ENCODE measurements at regions not wholly inside any gene's neighbourhood (a gene's known extent, or its start where the extent isn't known, plus 50 kb on each side); places are given as distances from the start of the nearest gene placed in this dataset.

- no peak for DNase-seq
- H3K27me3 ChIP-seq (ENCODE audit: control insufficient read depth in 3 of 3, insufficient read depth in 3 of 3, low read length in 3 of 3), result no peaks in the 10 kb centered on the region
- 80 to 83% (median 81%) methylated on average over 7 of the region's 7 CpGs for WGBS, 3 donors
- no peaks in the 10 kb centered on the region for H3K9me3 ChIP-seq (ENCODE audit: control insufficient read depth in 2 of 2, insufficient read depth in 1 of 2, low read depth in 1 of 2, low read length in 1 of 2)
- no peak overlapping the region for H3K4me3 ChIP-seq (ENCODE audit: low read depth in 1 of 3, low read length in 3 of 3)
- no peak overlapping the region for H3K27ac ChIP-seq (ENCODE audit: low read depth in 1 of 3, low read length in 2 of 3)
- no peak for FAIRE-seq
- H3K36me3 ChIP-seq (ENCODE audit: control insufficient read depth in 3 of 3, insufficient read depth in 2 of 3, low read depth in 1 of 3, low read length in 3 of 3), result no peaks in the 10 kb centered on the region
- no peaks in the 10 kb centered on the region for H3K4me1 ChIP-seq (ENCODE audit: control insufficient read depth in 3 of 3, insufficient read depth in 2 of 3, low read depth in 1 of 3, low read length in 2 of 3)
These were observed 1234.2 kb downstream of the BCL11B start for GRCh38 chr14:98037831-98038230.

GRCh38 chr14:98056946-98057345, 1215.1 kb downstream of the BCL11B start:
- H3K36me3 ChIP-seq (ENCODE audit: control insufficient read depth in 3 of 3, insufficient read depth in 2 of 3, low read depth in 1 of 3, low read length in 3 of 3), result no peaks in the 10 kb centered on the region
- WGBS, 3 donors, result 75 to 88% (median 79%) methylated on average over 5 of the region's 5 CpGs
- H3K4me1 ChIP-seq (ENCODE audit: control insufficient read depth in 3 of 3, insufficient read depth in 2 of 3, low read depth in 1 of 3, low read length in 2 of 3), result no peaks in the 10 kb centered on the region
- H3K27me3 ChIP-seq (ENCODE audit: control insufficient read depth in 3 of 3, insufficient read depth in 3 of 3, low read length in 3 of 3), result no peaks in the 10 kb centered on the region
- H3K27ac ChIP-seq (ENCODE audit: low read depth in 1 of 3, low read length in 2 of 3), result no peak overlapping the region
- no peaks in the 10 kb centered on the region for H3K9me3 ChIP-seq (ENCODE audit: control insufficient read depth in 2 of 2, insufficient read depth in 1 of 2, low read depth in 1 of 2, low read length in 1 of 2)
- no peak overlapping the region for H3K4me3 ChIP-seq (ENCODE audit: low read depth in 1 of 3, low read length in 3 of 3)
- FAIRE-seq, result no peak
- DNase-seq, result no peak

- Histone ChIP-seq H3K27ac (ENCODE audit: low read depth in 1 of 3, low read length in 2 of 3) (no peak overlapping the region), H3K27me3 (ENCODE audit: control insufficient read depth in 3 of 3, insufficient read depth in 3 of 3, low read length in 3 of 3) (no peaks in the 10 kb centered on the region), H3K4me1 (ENCODE audit: control insufficient read depth in 3 of 3, insufficient read depth in 2 of 3, low read depth in 1 of 3, low read length in 2 of 3) (no peaks in the 10 kb centered on the region), H3K4me3 (ENCODE audit: low read depth in 1 of 3, low read length in 3 of 3) (no peak overlapping the region), H3K36me3 (ENCODE audit: control insufficient read depth in 3 of 3, insufficient read depth in 2 of 3, low read depth in 1 of 3, low read length in 3 of 3) (no peaks in the 10 kb centered on the region), H3K9me3 (ENCODE audit: control insufficient read depth in 2 of 2, insufficient read depth in 1 of 2, low read depth in 1 of 2, low read length in 1 of 2) (no peaks in the 10 kb centered on the region)
- WGBS, 3 donors, result 47 to 82% (median 64%) methylated on average over 5 of the region's 5 CpGs
- DNase-seq (no peak), FAIRE-seq (no peak)
These were observed 1212.9 kb downstream of the BCL11B start for GRCh38 chr14:98059106-98059505.

GRCh38 chr14:98062083-98062482, 1209.9 kb downstream of the BCL11B start:
- H3K4me3 ChIP-seq (ENCODE audit: low read depth in 1 of 3, low read length in 3 of 3), result no peak overlapping the region
- whole genome bisulfite sequencing, 3 donors, result 21 to 67% (median 34%) methylated on average over 10 of the region's 10 CpGs
- no peaks in the 10 kb centered on the region for H3K36me3 ChIP-seq (ENCODE audit: control insufficient read depth in 3 of 3, insufficient read depth in 2 of 3, low read depth in 1 of 3, low read length in 3 of 3)
- H3K27ac ChIP-seq (ENCODE audit: low read depth in 1 of 3, low read length in 2 of 3), result no peak overlapping the region
- no peaks in the 10 kb centered on the region for H3K9me3 ChIP-seq (ENCODE audit: control insufficient read depth in 2 of 2, insufficient read depth in 1 of 2, low read depth in 1 of 2, low read length in 1 of 2)
- no peaks in the 10 kb centered on the region for H3K4me1 ChIP-seq (ENCODE audit: control insufficient read depth in 3 of 3, insufficient read depth in 2 of 3, low read depth in 1 of 3, low read length in 2 of 3)
- DNase-seq (no peak), FAIRE-seq (no peak)
- H3K27me3 ChIP-seq (ENCODE audit: control insufficient read depth in 3 of 3, insufficient read depth in 3 of 3, low read length in 3 of 3), result no peaks in the 10 kb centered on the region

GRCh38 chr14:98069712-98070171, 1202.3 kb downstream of the BCL11B start:
- no peaks in the 10 kb centered on the region for H3K9me3 ChIP-seq (ENCODE audit: control insufficient read depth in 2 of 2, insufficient read depth in 1 of 2, low read depth in 1 of 2, low read length in 1 of 2)
- H3K27me3 ChIP-seq (ENCODE audit: control insufficient read depth in 3 of 3, insufficient read depth in 3 of 3, low read length in 3 of 3), result no peaks in the 10 kb centered on the region
- H3K4me1 ChIP-seq (ENCODE audit: control insufficient read depth in 3 of 3, insufficient read depth in 2 of 3, low read depth in 1 of 3, low read length in 2 of 3), result no peaks in the 10 kb centered on the region
- 43 to 61% (median 53%) methylated on average over 2 of the region's 2 CpGs for WGBS, 3 donors
- FAIRE-seq (no peak), DNase-seq (no peak)
- no peak overlapping the region for H3K27ac ChIP-seq (ENCODE audit: low read depth in 1 of 3, low read length in 2 of 3)
- no peak overlapping the region for H3K4me3 ChIP-seq (ENCODE audit: low read depth in 1 of 3, low read length in 3 of 3)
- H3K36me3 ChIP-seq (ENCODE audit: control insufficient read depth in 3 of 3, insufficient read depth in 2 of 3, low read depth in 1 of 3, low read length in 3 of 3), result no peaks in the 10 kb centered on the region

GRCh38 chr14:98070536-98070935, 1201.5 kb downstream of the BCL11B start:
- H3K4me1 ChIP-seq (ENCODE audit: control insufficient read depth in 3 of 3, insufficient read depth in 2 of 3, low read depth in 1 of 3, low read length in 2 of 3), result no peaks in the 10 kb centered on the region
- no peaks in the 10 kb centered on the region for H3K9me3 ChIP-seq (ENCODE audit: control insufficient read depth in 2 of 2, insufficient read depth in 1 of 2, low read depth in 1 of 2, low read length in 1 of 2)
- H3K36me3 ChIP-seq (ENCODE audit: control insufficient read depth in 3 of 3, insufficient read depth in 2 of 3, low read depth in 1 of 3, low read length in 3 of 3), result no peaks in the 10 kb centered on the region
- no peak overlapping the region for H3K4me3 ChIP-seq (ENCODE audit: low read depth in 1 of 3, low read length in 3 of 3)
- DNase-seq (no peak), FAIRE-seq (no peak)
- H3K27me3 ChIP-seq (ENCODE audit: control insufficient read depth in 3 of 3, insufficient read depth in 3 of 3, low read length in 3 of 3), result no peaks in the 10 kb centered on the region
- no peak overlapping the region for H3K27ac ChIP-seq (ENCODE audit: low read depth in 1 of 3, low read length in 2 of 3)

GRCh38 chr14:98074111-98074510, 1197.9 kb downstream of the BCL11B start:
- Histone ChIP-seq H3K4me3 (ENCODE audit: low read depth in 1 of 3, low read length in 3 of 3) (no peak overlapping the region), H3K4me1 (ENCODE audit: control insufficient read depth in 3 of 3, insufficient read depth in 2 of 3, low read depth in 1 of 3, low read length in 2 of 3) (no peaks in the 10 kb centered on the region), H3K9me3 (ENCODE audit: control insufficient read depth in 2 of 2, insufficient read depth in 1 of 2, low read depth in 1 of 2, low read length in 1 of 2) (no peaks in the 10 kb centered on the region), H3K27ac (ENCODE audit: low read depth in 1 of 3, low read length in 2 of 3) (no peak overlapping the region), H3K27me3 (ENCODE audit: control insufficient read depth in 3 of 3, insufficient read depth in 3 of 3, low read length in 3 of 3) (no peaks in the 10 kb centered on the region), H3K36me3 (ENCODE audit: control insufficient read depth in 3 of 3, insufficient read depth in 2 of 3, low read depth in 1 of 3, low read length in 3 of 3) (no peaks in the 10 kb centered on the region)
- DNase-seq (no peak), FAIRE-seq (no peak)
- 95% methylated on average over 5 of the region's 5 CpGs for WGBS, 3 donors

- DNase-seq, result no peak
These were observed 1194.8 kb downstream of the BCL11B start for GRCh38 chr14:98077176-98077575.

GRCh38 chr14:98082833-98083232, 1189.2 kb downstream of the BCL11B start:
- H3K27ac ChIP-seq (ENCODE audit: low read depth in 1 of 3, low read length in 2 of 3), result no peak overlapping the region
- H3K4me3 ChIP-seq (ENCODE audit: low read depth in 1 of 3, low read length in 3 of 3), result no peak overlapping the region
- no peaks in the 10 kb centered on the region for H3K4me1 ChIP-seq (ENCODE audit: control insufficient read depth in 3 of 3, insufficient read depth in 2 of 3, low read depth in 1 of 3, low read length in 2 of 3)
- no peaks in the 10 kb centered on the region for H3K9me3 ChIP-seq (ENCODE audit: control insufficient read depth in 2 of 2, insufficient read depth in 1 of 2, low read depth in 1 of 2, low read length in 1 of 2)
- H3K36me3 ChIP-seq (ENCODE audit: control insufficient read depth in 3 of 3, insufficient read depth in 2 of 3, low read depth in 1 of 3, low read length in 3 of 3), result no peaks in the 10 kb centered on the region
- DNase-seq, result no peak
- no peaks in the 10 kb centered on the region for H3K27me3 ChIP-seq (ENCODE audit: control insufficient read depth in 3 of 3, insufficient read depth in 3 of 3, low read length in 3 of 3)
- 73 to 84% (median 75%) methylated on average over 1 of the region's 1 CpG for WGBS, 3 donors
- FAIRE-seq, result no peak

More at GRCh38 chr14:98077176-98077575, 1194.8 kb downstream of the BCL11B start:
- no peaks in the 10 kb centered on the region for H3K4me1 ChIP-seq (ENCODE audit: control insufficient read depth in 3 of 3, insufficient read depth in 2 of 3, low read depth in 1 of 3, low read length in 2 of 3)
- WGBS, 3 donors, result 48 to 68% (median 63%) methylated on average over 3 of the region's 3 CpGs
- H3K4me3 ChIP-seq (ENCODE audit: low read depth in 1 of 3, low read length in 3 of 3), result no peak overlapping the region
- H3K36me3 ChIP-seq (ENCODE audit: control insufficient read depth in 3 of 3, insufficient read depth in 2 of 3, low read depth in 1 of 3, low read length in 3 of 3), result no peaks in the 10 kb centered on the region
- no peak overlapping the region for H3K27ac ChIP-seq (ENCODE audit: low read depth in 1 of 3, low read length in 2 of 3)
- no peak for FAIRE-seq
- H3K9me3 ChIP-seq (ENCODE audit: control insufficient read depth in 2 of 2, insufficient read depth in 1 of 2, low read depth in 1 of 2, low read length in 1 of 2), result no peaks in the 10 kb centered on the region
- no peaks in the 10 kb centered on the region for H3K27me3 ChIP-seq (ENCODE audit: control insufficient read depth in 3 of 3, insufficient read depth in 3 of 3, low read length in 3 of 3)
